ENCODE measurements at regions not wholly inside any gene's neighbourhood (a gene's known extent, or its start where the extent isn't known, plus 50 kb on each side); places are given as distances from the start of the nearest gene placed in this dataset.

- Histone ChIP-seq H3K4me1 (no peaks in the 10 kb centered on the region), H3K9me3 (no peaks in the 10 kb centered on the region), H3K36me3 (ENCODE audit: low read depth, missing control alignments) (no peaks in the 10 kb centered on the region), H3K27me3 (no peaks in the 10 kb centered on the region), H3K4me3 (no peak overlapping the region), H3K27ac (no peak overlapping the region)
- TF ChIP-seq, protein P1, sequence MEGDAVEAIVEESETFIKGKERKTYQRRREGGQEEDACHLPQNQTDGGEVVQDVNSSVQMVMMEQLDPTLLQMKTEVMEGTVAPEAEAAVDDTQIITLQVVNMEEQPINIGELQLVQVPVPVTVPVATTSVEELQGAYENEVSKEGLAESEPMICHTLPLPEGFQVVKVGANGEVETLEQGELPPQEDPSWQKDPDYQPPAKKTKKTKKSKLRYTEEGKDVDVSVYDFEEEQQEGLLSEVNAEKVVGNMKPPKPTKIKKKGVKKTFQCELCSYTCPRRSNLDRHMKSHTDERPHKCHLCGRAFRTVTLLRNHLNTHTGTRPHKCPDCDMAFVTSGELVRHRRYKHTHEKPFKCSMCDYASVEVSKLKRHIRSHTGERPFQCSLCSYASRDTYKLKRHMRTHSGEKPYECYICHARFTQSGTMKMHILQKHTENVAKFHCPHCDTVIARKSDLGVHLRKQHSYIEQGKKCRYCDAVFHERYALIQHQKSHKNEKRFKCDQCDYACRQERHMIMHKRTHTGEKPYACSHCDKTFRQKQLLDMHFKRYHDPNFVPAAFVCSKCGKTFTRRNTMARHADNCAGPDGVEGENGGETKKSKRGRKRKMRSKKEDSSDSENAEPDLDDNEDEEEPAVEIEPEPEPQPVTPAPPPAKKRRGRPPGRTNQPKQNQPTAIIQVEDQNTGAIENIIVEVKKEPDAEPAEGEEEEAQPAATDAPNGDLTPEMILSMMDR (IDR thresholded peaks at IDR 0.05): no peak
- no peak for TF ChIP-seq POLR2A (IDR thresholded peaks at IDR 0.05)
- WGBS, 2 donors: 93 to 96% methylated on average over 5 to 7 of the region's 7 CpGs
- DNase-seq: no peak
- intact Hi-C loops (cut with DNase I; ENCODE audit: low total_unique reads): no loop called here
Measured at GRCh38 chr12:76694369-76694768, 69.5 kb upstream of the ZDHHC17 start.

- no peaks in the 10 kb centered on the region for H3K36me3 ChIP-seq (ENCODE audit: low read depth, missing control alignments)
- H3K9me3 ChIP-seq: no peaks in the 10 kb centered on the region
- DNase-seq: no peak
- intact Hi-C loops (cut with DNase I; ENCODE audit: low total_unique reads): no loop called here
- no peak overlapping the region for H3K4me3 ChIP-seq
- no peak for TF ChIP-seq POLR2A (IDR thresholded peaks at IDR 0.05)
- TF ChIP-seq, protein P1 (IDR thresholded peaks at IDR 0.05): no peak
- no peaks in the 10 kb centered on the region for H3K4me1 ChIP-seq
- H3K27ac ChIP-seq: no peak overlapping the region
- 89 to 93% methylated on average over 4 of the region's 4 CpGs for WGBS, 2 donors
- no peaks in the 10 kb centered on the region for H3K27me3 ChIP-seq
Measured at GRCh38 chr12:76696186-76696585, 67.7 kb upstream of the ZDHHC17 start.

GRCh38 chr12:76697849-76698248, 66.1 kb upstream of the ZDHHC17 start:
- DNase-seq: no peak

DNA sequence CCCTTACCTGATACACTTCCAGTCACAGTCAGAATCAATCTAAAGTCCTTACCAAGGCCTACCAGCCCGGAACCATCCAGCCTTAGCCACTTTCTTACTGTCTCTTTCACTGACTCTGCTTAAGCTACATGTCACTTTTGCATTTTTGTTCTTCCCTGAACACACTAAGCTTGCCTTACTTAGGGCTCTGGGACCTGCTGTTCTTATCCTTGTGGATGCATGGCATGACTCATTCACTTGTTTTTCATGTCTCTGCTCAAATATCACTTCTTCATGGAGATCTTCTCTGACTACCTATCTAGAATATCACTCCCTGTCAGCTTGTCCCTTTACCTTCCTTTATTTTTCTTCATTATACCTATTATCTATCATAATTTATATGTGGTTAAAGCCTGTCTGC, 65.6 kb upstream of the ZDHHC17 start:
- Histone ChIP-seq H3K4me3 (no peak overlapping the region), H3K27me3 (no peaks in the 10 kb centered on the region), H3K36me3 (ENCODE audit: low read depth, missing control alignments) (no peaks in the 10 kb centered on the region), H3K4me1 (no peaks in the 10 kb centered on the region), H3K9me3 (no peaks in the 10 kb centered on the region), H3K27ac (no peak overlapping the region)
- no peak for TF ChIP-seq POLR2A (IDR thresholded peaks at IDR 0.05)
- TF ChIP-seq, protein P1 (IDR thresholded peaks at IDR 0.05): no peak
- intact Hi-C loops (cut with DNase I; ENCODE audit: low total_unique reads): no loop called here
- WGBS, 2 donors: 88 to 100% methylated on average over 1 of the region's 1 CpG
- no peak for DNase-seq

More at GRCh38 chr12:76697849-76698248, 66.1 kb upstream of the ZDHHC17 start:
- Histone ChIP-seq H3K9me3 (no peaks in the 10 kb centered on the region), H3K4me3 (no peak overlapping the region), H3K27ac (no peak overlapping the region), H3K36me3 (ENCODE audit: low read depth, missing control alignments) (no peaks in the 10 kb centered on the region), H3K4me1 (no peaks in the 10 kb centered on the region), H3K27me3 (no peaks in the 10 kb centered on the region)
- TF ChIP-seq POLR2A (IDR thresholded peaks at IDR 0.05): no peak
- TF ChIP-seq, protein P1 (IDR thresholded peaks at IDR 0.05): no peak
- intact Hi-C loops (cut with DNase I; ENCODE audit: low total_unique reads): no loop called here
- WGBS, 2 donors: 76 to 83% methylated on average over 3 of the region's 3 CpGs

DNA sequence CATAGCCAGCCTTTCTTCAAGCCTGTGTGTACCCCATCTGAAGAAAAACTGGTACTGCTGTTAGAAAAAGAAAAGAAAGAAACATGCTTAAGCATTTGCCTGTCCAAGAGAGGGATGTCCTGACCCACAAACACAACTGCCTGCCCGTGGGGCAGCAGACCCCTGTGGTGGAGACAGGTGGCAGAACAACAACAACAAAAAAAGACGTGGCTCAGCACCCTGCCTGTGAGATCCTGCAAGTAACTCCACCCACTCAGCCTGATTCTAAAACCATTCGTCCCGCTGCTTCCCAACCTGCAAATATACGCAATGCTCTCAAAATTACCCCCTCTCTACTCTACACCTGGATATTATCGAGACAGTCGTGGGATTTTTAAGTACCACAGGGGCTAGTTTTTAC, 64.9 kb upstream of the ZDHHC17 start:
- H3K9me3 ChIP-seq: no peaks in the 10 kb centered on the region
- intact Hi-C loops (cut with DNase I; ENCODE audit: low total_unique reads): no loop called here
- H3K27ac ChIP-seq: no peak overlapping the region
- TF ChIP-seq POLR2A (IDR thresholded peaks at IDR 0.05): no peak
- TF ChIP-seq, protein P1 (IDR thresholded peaks at IDR 0.05): no peak
- DNase-seq: no peak
- 77% methylated on average over 7 of the region's 7 CpGs for WGBS, 2 donors
- H3K4me3 ChIP-seq: no peak overlapping the region
- no peaks in the 10 kb centered on the region for H3K27me3 ChIP-seq
- no peaks in the 10 kb centered on the region for H3K4me1 ChIP-seq
- no peaks in the 10 kb centered on the region for H3K36me3 ChIP-seq (ENCODE audit: low read depth, missing control alignments)

All from testis (tissue), 2 donors.